ENCODE measurements at regions not wholly inside any gene's neighbourhood (a gene's known extent, or its start where the extent isn't known, plus 50 kb on each side); places are given as distances from the start of the nearest gene placed in this dataset.
"Not testable (repeated sequence)": the region's sequence is repeated elsewhere in the genome, so short reads cannot be mapped to it uniquely, and the experiment has no call there.

GRCh38 chr17:54620399-54620978 is 280.2 kb upstream of the TOM1L1 start:
- H3K36me3 Mint-ChIP-seq (ENCODE audit: low read depth) = no peaks in the 10 kb centered on the region
- H3K36me3 ChIP-seq (ENCODE audit: control insufficient read depth, insufficient read depth, low read length) = no peaks in the 10 kb centered on the region
- H3K4me3 ChIP-seq (ENCODE audit: low read length) = no peak overlapping the region
- peaks cover 6% of the 10 kb centered on the region for H3K9me3 Mint-ChIP-seq
- H3K9me3 ChIP-seq (ENCODE audit: control insufficient read depth, low read length) = no peaks in the 10 kb centered on the region
- no peaks in the 10 kb centered on the region for H3K27me3 Mint-ChIP-seq (ENCODE audit: insufficient read depth)
- no peak for DNase-seq
- WGBS, 2 experiments (ENCODE audit: insufficient coverage in 1 of 2, insufficient read length in 1 of 2) = 83 to 88% methylated on average over 1 of the region's 2 CpGs
- no peak overlapping the region for H3K9ac ChIP-seq (ENCODE audit: extremely low read depth, low read length, poor library complexity, severe bottlenecking)
- H3K27ac ChIP-seq (ENCODE audit: low read depth, low read length) = no peak overlapping the region
- H3K4me1 ChIP-seq (ENCODE audit: control insufficient read depth, insufficient read depth, low read length) = no peaks in the 10 kb centered on the region
- H3K27ac Mint-ChIP-seq = no peak overlapping the region
- H3K4me1 Mint-ChIP-seq = no peaks in the 10 kb centered on the region
- TF ChIP-seq, protein P1, sequence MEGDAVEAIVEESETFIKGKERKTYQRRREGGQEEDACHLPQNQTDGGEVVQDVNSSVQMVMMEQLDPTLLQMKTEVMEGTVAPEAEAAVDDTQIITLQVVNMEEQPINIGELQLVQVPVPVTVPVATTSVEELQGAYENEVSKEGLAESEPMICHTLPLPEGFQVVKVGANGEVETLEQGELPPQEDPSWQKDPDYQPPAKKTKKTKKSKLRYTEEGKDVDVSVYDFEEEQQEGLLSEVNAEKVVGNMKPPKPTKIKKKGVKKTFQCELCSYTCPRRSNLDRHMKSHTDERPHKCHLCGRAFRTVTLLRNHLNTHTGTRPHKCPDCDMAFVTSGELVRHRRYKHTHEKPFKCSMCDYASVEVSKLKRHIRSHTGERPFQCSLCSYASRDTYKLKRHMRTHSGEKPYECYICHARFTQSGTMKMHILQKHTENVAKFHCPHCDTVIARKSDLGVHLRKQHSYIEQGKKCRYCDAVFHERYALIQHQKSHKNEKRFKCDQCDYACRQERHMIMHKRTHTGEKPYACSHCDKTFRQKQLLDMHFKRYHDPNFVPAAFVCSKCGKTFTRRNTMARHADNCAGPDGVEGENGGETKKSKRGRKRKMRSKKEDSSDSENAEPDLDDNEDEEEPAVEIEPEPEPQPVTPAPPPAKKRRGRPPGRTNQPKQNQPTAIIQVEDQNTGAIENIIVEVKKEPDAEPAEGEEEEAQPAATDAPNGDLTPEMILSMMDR (conservative IDR thresholded peaks at IDR 0.05) = no peak
- H3K4me3 Mint-ChIP-seq = no peak overlapping the region
- H3K27me3 ChIP-seq (ENCODE audit: control insufficient read depth, insufficient read depth, low read length, poor library complexity, severe bottlenecking) = no peaks in the 10 kb centered on the region

DNA sequence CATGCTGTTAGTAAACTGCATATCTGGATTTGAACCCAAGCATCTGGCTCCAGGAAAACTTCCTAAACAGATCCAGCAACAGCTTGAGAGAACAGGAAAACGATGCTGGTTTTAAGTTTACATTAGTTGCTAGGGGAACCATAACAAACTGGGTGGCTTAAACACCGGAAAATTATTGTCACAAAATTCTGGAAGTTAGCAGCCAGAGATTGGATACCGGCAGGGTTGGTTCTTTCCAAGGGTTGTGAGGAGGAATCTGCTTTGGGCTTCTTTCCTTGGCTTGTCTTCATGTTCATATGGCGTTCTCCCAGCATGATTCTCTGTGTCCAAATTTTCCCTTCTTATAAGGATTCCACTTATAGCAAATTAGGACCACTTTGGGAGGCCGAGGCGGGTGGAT is 276.9 kb upstream of the TOM1L1 start:
- Histone ChIP-seq H3K4me1 (ENCODE audit: control insufficient read depth, insufficient read depth, low read length) (peaks cover 8% of the 10 kb centered on the region), H3K9me3 (ENCODE audit: control insufficient read depth, low read length) (no peaks in the 10 kb centered on the region), H3K27me3 (ENCODE audit: control insufficient read depth, insufficient read depth, low read length, poor library complexity, severe bottlenecking) (no peaks in the 10 kb centered on the region), H3K9ac (ENCODE audit: extremely low read depth, low read length, poor library complexity, severe bottlenecking) (no peak overlapping the region), H3K27ac (ENCODE audit: low read depth, low read length) (no peak overlapping the region), H3K36me3 (ENCODE audit: control insufficient read depth, insufficient read depth, low read length) (no peaks in the 10 kb centered on the region), H3K4me3 (ENCODE audit: low read length) (no peak overlapping the region)
- Mint-ChIP-seq H3K4me3 (no peak overlapping the region), H3K9me3 (no peaks in the 10 kb centered on the region), H3K27ac (no peak overlapping the region), H3K4me1 (peaks cover 12% of the 10 kb centered on the region), H3K27me3 (ENCODE audit: insufficient read depth) (no peaks in the 10 kb centered on the region), H3K36me3 (ENCODE audit: low read depth) (no peaks in the 10 kb centered on the region)
- TF ChIP-seq, protein P1 (conservative IDR thresholded peaks at IDR 0.05) = no peak
- WGBS, 2 experiments (ENCODE audit: insufficient coverage in 1 of 2, insufficient read length in 1 of 2) = 92 to 94% methylated on average over 2 to 6 of the region's 6 CpGs
- DNase-seq = no peak

DNA sequence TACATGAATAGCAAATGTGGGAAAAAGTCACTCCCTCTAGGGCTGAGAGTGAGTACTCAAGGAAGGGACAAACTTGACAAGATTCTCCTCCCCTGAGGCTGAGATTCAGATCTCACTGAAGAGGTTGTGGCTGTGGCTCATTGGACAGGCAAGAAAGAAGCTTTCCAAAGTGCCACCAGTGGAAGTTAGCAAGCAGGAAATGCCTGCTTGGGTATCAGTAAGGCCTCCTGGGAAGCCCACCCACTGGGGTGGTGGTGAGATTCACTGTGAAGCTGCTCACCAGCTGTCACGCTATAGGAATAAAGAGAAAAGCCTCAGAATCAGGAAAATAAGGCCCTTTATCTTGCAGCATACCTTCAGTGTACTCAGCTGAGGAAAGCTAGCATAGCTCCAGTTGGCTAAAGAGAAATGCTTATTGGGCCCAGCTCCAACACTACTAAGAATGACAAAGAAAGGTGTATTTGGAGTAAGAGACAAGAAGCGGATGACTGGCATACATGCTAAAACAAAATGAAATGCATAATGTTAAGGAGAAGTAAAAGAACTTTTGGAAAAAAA is 274.4 kb upstream of the TOM1L1 start:
- H3K9ac ChIP-seq (ENCODE audit: extremely low read depth, low read length, poor library complexity, severe bottlenecking) = no peak overlapping the region
- peaks cover 8% of the 10 kb centered on the region for H3K4me1 ChIP-seq (ENCODE audit: control insufficient read depth, insufficient read depth, low read length)
- Mint-ChIP-seq H3K4me3 (no peak overlapping the region), H3K9me3 (no peaks in the 10 kb centered on the region), H3K27me3 (ENCODE audit: insufficient read depth) (no peaks in the 10 kb centered on the region), H3K27ac (no peak overlapping the region), H3K4me1 (peaks cover 12% of the 10 kb centered on the region), H3K36me3 (ENCODE audit: low read depth) (no peaks in the 10 kb centered on the region)
- no peaks in the 10 kb centered on the region for H3K27me3 ChIP-seq (ENCODE audit: control insufficient read depth, insufficient read depth, low read length, poor library complexity, severe bottlenecking)
- H3K27ac ChIP-seq (ENCODE audit: low read depth, low read length) = no peak overlapping the region
- no peaks in the 10 kb centered on the region for H3K9me3 ChIP-seq (ENCODE audit: control insufficient read depth, low read length)
- no peaks in the 10 kb centered on the region for H3K36me3 ChIP-seq (ENCODE audit: control insufficient read depth, insufficient read depth, low read length)
- WGBS, 2 experiments (ENCODE audit: insufficient coverage in 1 of 2, insufficient read length in 1 of 2) = 13 to 72% methylated on average over 1 to 2 of the region's 2 CpGs
- no peak overlapping the region for H3K4me3 ChIP-seq (ENCODE audit: low read length)
- DNase-seq = peak; percentile 80
- TF ChIP-seq, protein P1 (conservative IDR thresholded peaks at IDR 0.05) = peak; percentile 20

DNA sequence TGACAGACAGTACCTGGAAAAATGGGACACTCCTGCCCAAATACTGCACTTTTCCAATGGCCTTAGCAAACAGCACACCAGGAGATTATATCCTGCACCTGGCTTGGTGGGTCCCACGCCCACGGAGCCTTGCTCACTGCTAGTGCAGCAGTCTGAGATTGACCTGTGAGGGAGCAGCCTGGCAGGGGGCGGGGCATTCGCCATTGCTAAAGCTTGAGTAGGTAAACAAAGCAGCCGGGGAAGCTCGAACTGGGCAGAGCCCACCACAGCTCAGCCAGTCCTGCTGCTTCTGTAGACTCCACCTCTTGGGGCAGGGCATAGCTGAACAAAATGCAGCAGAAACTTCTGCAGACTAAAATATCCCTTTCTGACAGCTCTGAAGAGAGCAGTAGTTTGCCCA is 261.2 kb upstream of the TOM1L1 start:
- H3K27ac ChIP-seq (ENCODE audit: low read depth, low read length); H3K36me3 ChIP-seq (ENCODE audit: control insufficient read depth, insufficient read depth, low read length); H3K27ac Mint-ChIP-seq; H3K4me3 ChIP-seq (ENCODE audit: low read length); H3K27me3 Mint-ChIP-seq (ENCODE audit: insufficient read depth); DNase-seq; H3K9me3 ChIP-seq (ENCODE audit: control insufficient read depth, low read length); H3K4me3 Mint-ChIP-seq; H3K9ac ChIP-seq (ENCODE audit: extremely low read depth, low read length, poor library complexity, severe bottlenecking); H3K36me3 Mint-ChIP-seq (ENCODE audit: low read depth); H3K27me3 ChIP-seq (ENCODE audit: control insufficient read depth, insufficient read depth, low read length, poor library complexity, severe bottlenecking); H3K4me1 Mint-ChIP-seq; H3K4me1 ChIP-seq (ENCODE audit: control insufficient read depth, insufficient read depth, low read length): not testable (repeated sequence)
- 90 to 100% methylated on average over 5 to 6 of the region's 6 CpGs for WGBS, 2 experiments (ENCODE audit: insufficient coverage in 1 of 2, insufficient read length in 1 of 2)
- peaks cover 28% of the 10 kb centered on the region for H3K9me3 Mint-ChIP-seq

Data from endodermal cell (in vitro differentiated cells).